Choroid plexus epithelial cell (primary cell): ENCODE measurements at regions not wholly inside any gene's neighbourhood (a gene's known extent, or its start where the extent isn't known, plus 50 kb on each side); places are given as distances from the start of the nearest gene placed in this dataset.

ENCODE experiments used
- DNase-seq: peaks from one replicate; pipeline ENCODE4 v3.0.0-alpha.2; 2010; ENCODE audit warnings: low read depth
- H3K4me3 ChIP-seq: 2 replicates; pipeline ENCODE4 v1.5.1; 2011; ENCODE audit warnings: low read depth, mild to moderate bottlenecking, control low read depth, low read length, moderate library complexity
- CTCF ChIP-seq: conservative IDR thresholded peaks from 2 replicates; pipeline ENCODE4 v1.5.1; 2011; ENCODE audit warnings: low read depth, mild to moderate bottlenecking, control low read depth, inconsistent platforms, low read length, moderate library complexity

GRCh38 chr10:28840202-28840601, 162.9 kb downstream of the BAMBI start:
- peak; percentile 19 for DNase-seq
- no peak overlapping the region for H3K4me3 ChIP-seq
- TF ChIP-seq CTCF, result no peak

GRCh38 chr10:28840971-28841370, 163.7 kb downstream of the BAMBI start:
- peak; percentile 45 for DNase-seq
- no peak for TF ChIP-seq CTCF
- no peak overlapping the region for H3K4me3 ChIP-seq

- peak; percentile 83 for DNase-seq
- TF ChIP-seq CTCF, result no peak
- no peak overlapping the region for H3K4me3 ChIP-seq
Observed at GRCh38 chr10:28841625-28842024, 164.3 kb downstream of the BAMBI start.

- H3K4me3 ChIP-seq, result no peak overlapping the region
- no peak for TF ChIP-seq CTCF
- peak; percentile 89 for DNase-seq
Observed at GRCh38 chr10:28842321-28842720, 165.0 kb downstream of the BAMBI start.

- DNase-seq, result peak; percentile 98
- H3K4me3 ChIP-seq, result no peak overlapping the region
- no peak for TF ChIP-seq CTCF
Observed at GRCh38 chr10:28845009-28845682, 167.8 kb downstream of the BAMBI start.

GRCh38 chr10:28849309-28849708, 172.0 kb downstream of the BAMBI start:
- no peak overlapping the region for H3K4me3 ChIP-seq
- DNase-seq, result no peak
- no peak for TF ChIP-seq CTCF

- TF ChIP-seq CTCF, result no peak
- no peak for DNase-seq
- no peak overlapping the region for H3K4me3 ChIP-seq
Observed at GRCh38 chr10:28849821-28850220, 172.5 kb downstream of the BAMBI start.
